Muscle of leg (tissue), 3 donors: ENCODE measurements at regions not wholly inside any gene's neighbourhood (a gene's known extent, or its start where the extent isn't known, plus 50 kb on each side); places are given as distances from the start of the nearest gene placed in this dataset.

Experiments
- DNase-seq: peaks from one replicate; pipeline ENCODE4 v3.0.0; 2013
- H3K27ac ChIP-seq: one replicate; pipeline ENCODE4 v1.5.1; 2013; ENCODE audit warnings: mild to moderate bottlenecking, low read length, control low read depth
- H3K27me3 ChIP-seq: one replicate; pipeline ENCODE4 v1.6.1; 2013; ENCODE audit warnings: low read length; ENCODE audit not compliant: control insufficient read depth, insufficient read depth
- H3K36me3 ChIP-seq: one replicate; pipeline ENCODE4 v1.6.1; 2013; ENCODE audit warnings: low read length; ENCODE audit not compliant: control insufficient read depth, insufficient read depth
- H3K4me1 ChIP-seq: one replicate; pipeline ENCODE4 v1.6.1; 2013; ENCODE audit warnings: low read length; ENCODE audit not compliant: control insufficient read depth, insufficient read depth
- H3K4me3 ChIP-seq: one replicate; pipeline ENCODE4 v1.5.1; 2013; ENCODE audit warnings: low read length, control low read depth
- H3K9me3 ChIP-seq: replicated peaks from 2 replicates; pipeline ENCODE4 v1.6.1; 2013; ENCODE audit warnings: low read depth, low read length; ENCODE audit not compliant: control insufficient read depth
- WGBS: methylation state at CpG from one replicate; pipeline ENCODE4 v1.1.5; 2013; ENCODE audit warnings: missing lambda C conversion rate; ENCODE audit not compliant: insufficient coverage; 5-methylcytosine and 5-hydroxymethylcytosine counted together

GRCh38 chr15:29539736-29540135, 270.1 kb upstream of the NSMCE3 start:
- Histone ChIP-seq H3K27ac (no peak overlapping the region), H3K9me3 (no peaks in the 10 kb centered on the region), H3K36me3 (no peaks in the 10 kb centered on the region), H3K27me3 (no peaks in the 10 kb centered on the region), H3K4me3 (no peak overlapping the region), H3K4me1 (no peaks in the 10 kb centered on the region)
- no peak for DNase-seq
- 85% methylated on average over 5 of the region's 6 CpGs for WGBS

GRCh38 chr15:29538044-29538443, 268.4 kb upstream of the NSMCE3 start:
- DNase-seq = peak; percentile 39
- Histone ChIP-seq H3K4me3 (no peak overlapping the region), H3K4me1 (no peaks in the 10 kb centered on the region), H3K27me3 (no peaks in the 10 kb centered on the region), H3K9me3 (no peaks in the 10 kb centered on the region), H3K27ac (no peak overlapping the region), H3K36me3 (no peaks in the 10 kb centered on the region)
- WGBS = 50% methylated on average over 3 of the region's 5 CpGs

- no peak for DNase-seq
- Histone ChIP-seq H3K36me3 (no peaks in the 10 kb centered on the region), H3K4me3 (no peak overlapping the region), H3K27ac (no peak overlapping the region), H3K4me1 (no peaks in the 10 kb centered on the region), H3K27me3 (no peaks in the 10 kb centered on the region), H3K9me3 (no peaks in the 10 kb centered on the region)
- WGBS = 60% methylated on average over 1 of the region's 3 CpGs
Observed at GRCh38 chr15:29535952-29536351, 266.3 kb upstream of the NSMCE3 start.

- H3K4me3 ChIP-seq = no peak overlapping the region
- WGBS = 60% methylated on average over 3 of the region's 3 CpGs
- no peaks in the 10 kb centered on the region for H3K27me3 ChIP-seq
Observed at GRCh38 chr15:29534378-29534777, 264.8 kb upstream of the NSMCE3 start.

GRCh38 chr15:29533647-29534046, 264.0 kb upstream of the NSMCE3 start:
- DNase-seq = peak; percentile 20
- no peak overlapping the region for H3K27ac ChIP-seq
- no peak overlapping the region for H3K4me3 ChIP-seq
- WGBS = 83% methylated on average over 1 of the region's 5 CpGs
- no peaks in the 10 kb centered on the region for H3K27me3 ChIP-seq
- no peaks in the 10 kb centered on the region for H3K36me3 ChIP-seq
- no peaks in the 10 kb centered on the region for H3K4me1 ChIP-seq
- H3K9me3 ChIP-seq = no peaks in the 10 kb centered on the region

More at GRCh38 chr15:29534378-29534777, 264.8 kb upstream of the NSMCE3 start:
- H3K36me3 ChIP-seq = no peaks in the 10 kb centered on the region
- no peaks in the 10 kb centered on the region for H3K9me3 ChIP-seq
- no peak overlapping the region for H3K27ac ChIP-seq
- DNase-seq = no peak
- no peaks in the 10 kb centered on the region for H3K4me1 ChIP-seq

GRCh38 chr15:29532296-29532695, 262.7 kb upstream of the NSMCE3 start:
- H3K27me3 ChIP-seq = no peaks in the 10 kb centered on the region
- H3K4me1 ChIP-seq = no peaks in the 10 kb centered on the region
- H3K36me3 ChIP-seq = no peaks in the 10 kb centered on the region
- no peak overlapping the region for H3K4me3 ChIP-seq
- H3K9me3 ChIP-seq = no peaks in the 10 kb centered on the region
- no peak overlapping the region for H3K27ac ChIP-seq
- no CpG with 5 or more reads among the region's 1 CpG for WGBS
- DNase-seq = no peak

GRCh38 chr15:29530966-29531365, 261.3 kb upstream of the NSMCE3 start:
- 89% methylated on average over 6 of the region's 9 CpGs for WGBS
- Histone ChIP-seq H3K9me3 (no peaks in the 10 kb centered on the region), H3K4me1 (no peaks in the 10 kb centered on the region), H3K27me3 (no peaks in the 10 kb centered on the region), H3K36me3 (no peaks in the 10 kb centered on the region), H3K27ac (no peak overlapping the region), H3K4me3 (no peak overlapping the region)
- no peak for DNase-seq

GRCh38 chr15:29529043-29529442, 259.4 kb upstream of the NSMCE3 start:
- 91% methylated on average over 1 of the region's 3 CpGs for WGBS
- Histone ChIP-seq H3K4me3 (no peak overlapping the region), H3K27ac (no peak overlapping the region), H3K27me3 (no peaks in the 10 kb centered on the region), H3K36me3 (no peaks in the 10 kb centered on the region), H3K9me3 (no peaks in the 10 kb centered on the region), H3K4me1 (no peaks in the 10 kb centered on the region)
- no peak for DNase-seq

GRCh38 chr15:29528276-29528675, 258.7 kb upstream of the NSMCE3 start:
- no peaks in the 10 kb centered on the region for H3K9me3 ChIP-seq
- H3K4me3 ChIP-seq = no peak overlapping the region
- no peaks in the 10 kb centered on the region for H3K27me3 ChIP-seq
- no peak overlapping the region for H3K27ac ChIP-seq
- no peak for DNase-seq
- no peaks in the 10 kb centered on the region for H3K36me3 ChIP-seq
- WGBS = no CpG with 5 or more reads among the region's 1 CpG
- no peaks in the 10 kb centered on the region for H3K4me1 ChIP-seq

GRCh38 chr15:29526802-29527201, 257.2 kb upstream of the NSMCE3 start:
- WGBS = 58% methylated on average over 5 of the region's 5 CpGs
- DNase-seq = no peak
- no peaks in the 10 kb centered on the region for H3K4me1 ChIP-seq

More at GRCh38 chr15:29526802-29527201, 257.2 kb upstream of the NSMCE3 start:
- Histone ChIP-seq H3K27me3 (no peaks in the 10 kb centered on the region), H3K9me3 (no peaks in the 10 kb centered on the region), H3K27ac (no peak overlapping the region), H3K36me3 (no peaks in the 10 kb centered on the region), H3K4me3 (no peak overlapping the region)
